SK-N-SH treated with all-trans-retinoic acid at 6 μM for 48 hours (cell line): ENCODE measurements at regions not wholly inside any gene's neighbourhood (a gene's known extent, or its start where the extent isn't known, plus 50 kb on each side); places are given as distances from the start of the nearest gene placed in this dataset.

Experiments
- ATAC-seq: fragments of 200-7000 bp; cut with Tn5 transposase; 3 replicates; pipeline ENCODE4 v1.9.1; 2020; ENCODE audit warnings: mild to moderate bottlenecking, moderate library complexity
- ARNTL ChIP-seq: fragments of 450-650 bp; formaldehyde crosslinking; IDR thresholded peaks from 2 replicates; pipeline ENCODE4 v1.5.0; 2020; ENCODE audit warnings: low read depth, mild to moderate bottlenecking, moderate library complexity, borderline replicate concordance
- BACH2 ChIP-seq: fragments of 250-450 bp; sonication (Bioruptor Pico); IDR thresholded peaks from 2 replicates; pipeline ENCODE4 v1.9.0; 2021; ENCODE audit warnings: mild to moderate bottlenecking, borderline replicate concordance
- ESRRG ChIP-seq: fragments of 250-450 bp; sonication (Bioruptor Pico); IDR thresholded peaks from 2 replicates; pipeline ENCODE4 v1.6.1; 2021; ENCODE audit warnings: mild to moderate bottlenecking
- GLIS3 ChIP-seq: fragments of 250-450 bp; sonication (Bioruptor Pico); IDR thresholded peaks from 2 replicates; pipeline ENCODE4 v1.5.0; 2020; ENCODE audit warnings: mild to moderate bottlenecking, moderate library complexity
- ISL1 ChIP-seq: fragments of 250-450 bp; sonication (Bioruptor Pico); IDR thresholded peaks from 2 replicates; pipeline ENCODE4 v2.1.2; 2022; ENCODE audit warnings: mild to moderate bottlenecking, moderate library complexity
- PATZ1 ChIP-seq: fragments of 250-450 bp; sonication (Bioruptor Pico); IDR thresholded peaks from 2 replicates; pipeline ENCODE4 v1.8.0; 2020; ENCODE audit warnings: mild to moderate bottlenecking, moderate library complexity, borderline replicate concordance
- PPARA ChIP-seq: fragments of 250-450 bp; sonication (Bioruptor Pico); IDR thresholded peaks from 2 replicates; pipeline ENCODE4 v1.5.0; 2020; ENCODE audit warnings: mild to moderate bottlenecking, borderline replicate concordance
- SNAI2 ChIP-seq: fragments of 250-450 bp; sonication (Bioruptor Pico); IDR thresholded peaks from 2 replicates; pipeline ENCODE4 v1.5.0; 2020; ENCODE audit warnings: mild to moderate bottlenecking, moderate library complexity
- TOX ChIP-seq: fragments of 250-450 bp; sonication (Bioruptor Pico); IDR thresholded peaks from 2 replicates; pipeline ENCODE4 v1.8.0; 2021; ENCODE audit warnings: mild to moderate bottlenecking, moderate library complexity, borderline replicate concordance
- ZC3H10 ChIP-seq: fragments of 250-450 bp; sonication (Bioruptor Pico); IDR thresholded peaks from 2 replicates; pipeline ENCODE4 v1.5.1; 2021; ENCODE audit warnings: mild to moderate bottlenecking, moderate library complexity
- ZFP3 ChIP-seq: fragments of 250-450 bp; sonication (Bioruptor Pico); IDR thresholded peaks from 2 replicates; pipeline ENCODE4 v1.5.0; 2020; ENCODE audit warnings: mild to moderate bottlenecking, moderate library complexity
- ZFP30 ChIP-seq: fragments of 450-650 bp; formaldehyde crosslinking; IDR thresholded peaks from 2 replicates; pipeline ENCODE4 v1.5.0; 2022; ENCODE audit warnings: mild to moderate bottlenecking, moderate library complexity
- ZNF70 ChIP-seq: fragments of 450-650 bp; formaldehyde crosslinking; IDR thresholded peaks from 2 replicates; pipeline ENCODE4 v1.5.0; 2020; ENCODE audit warnings: mild to moderate bottlenecking, moderate library complexity
- ZNF8 ChIP-seq: fragments of 450-650 bp; formaldehyde crosslinking; IDR thresholded peaks from 2 replicates; pipeline ENCODE4 v1.5.0; 2020; ENCODE audit warnings: mild to moderate bottlenecking, moderate library complexity
- TF ChIP-seq, protein P1 (sequence below): fragments of 250-450 bp; sonication (Bioruptor Pico); IDR thresholded peaks from 2 replicates; pipeline ENCODE4 v1.5.1; 2021; ENCODE audit warnings: mild to moderate bottlenecking, moderate library complexity
- TF ChIP-seq, protein P2 (sequence below): fragments of 250-450 bp; sonication (Bioruptor Pico); IDR thresholded peaks from 2 replicates; pipeline ENCODE4 v1.5.1; 2020; ENCODE audit warnings: low read depth, mild to moderate bottlenecking, moderate library complexity

DNA sequence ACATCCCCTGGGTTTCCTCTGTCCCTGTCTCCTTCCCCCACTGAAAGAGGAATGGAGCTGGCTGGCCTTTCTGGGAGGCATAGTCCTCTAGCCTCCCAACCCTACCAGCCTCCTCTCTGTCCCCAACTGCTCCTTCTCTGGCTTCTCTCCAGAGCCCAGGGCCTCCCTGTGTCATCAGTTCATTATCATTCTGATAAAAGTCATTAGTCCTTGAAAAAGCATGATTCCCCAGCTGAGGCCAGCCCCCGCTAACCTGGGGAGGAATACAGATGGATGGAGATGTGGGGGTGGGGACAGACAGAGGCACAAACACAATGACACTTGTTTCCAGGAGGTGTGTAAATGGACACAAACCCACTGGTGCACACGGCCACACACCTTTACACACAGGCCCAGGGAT is 73.6 kb upstream of the HSPA9 start:
- TF ChIP-seq SNAI2 (CRISPR knock-in tag): no peak
- TF ChIP-seq ZNF8: no peak
- TF ChIP-seq GLIS3 (CRISPR knock-in tag): no peak
- TF ChIP-seq ZNF70 (CRISPR knock-in tag): no peak
- TF ChIP-seq ZFP3: no peak
- TF ChIP-seq ISL1 (CRISPR knock-in tag): no peak
- TF ChIP-seq ARNTL (CRISPR knock-in tag): no peak
- no peak for TF ChIP-seq ZFP30 (CRISPR knock-in tag)
- TF ChIP-seq TOX: no peak
- no peak for TF ChIP-seq BACH2
- TF ChIP-seq ZC3H10 (CRISPR knock-in tag): no peak

DNA sequence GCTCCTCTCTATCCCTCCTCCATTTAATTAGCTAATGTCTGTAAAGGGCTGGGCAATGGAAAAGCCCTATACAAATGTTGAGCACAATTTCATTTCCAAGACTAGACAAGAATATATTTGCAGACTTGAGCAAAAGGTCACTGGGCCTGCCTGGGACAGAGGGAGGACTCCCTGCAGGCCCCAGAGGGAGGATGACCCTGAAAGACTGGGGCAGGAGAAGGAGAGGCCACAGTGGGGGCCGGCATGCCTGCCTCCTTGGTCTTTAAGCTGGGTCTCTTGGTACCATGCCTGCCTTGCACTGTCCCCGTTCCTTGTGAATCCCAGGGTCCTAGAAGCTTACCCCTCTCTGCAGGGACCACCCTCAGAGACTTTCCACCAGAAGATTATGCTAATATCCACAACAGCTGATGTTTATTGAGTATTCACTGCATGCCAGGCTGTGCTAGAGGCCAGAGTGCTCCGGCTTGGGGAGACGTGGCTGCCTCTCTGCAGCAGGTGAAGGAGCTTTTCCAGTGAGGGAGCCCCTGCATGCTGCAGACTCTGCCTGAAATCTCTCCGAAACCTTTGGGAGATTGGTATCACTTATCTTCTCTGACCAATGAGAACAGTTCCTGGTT is 72.7 kb upstream of the HSPA9 start:
- TF ChIP-seq SNAI2 (CRISPR knock-in tag): no peak

More for the DNA sequence above, 73.6 kb upstream of the HSPA9 start:
- ATAC-seq: no peak

DNA sequence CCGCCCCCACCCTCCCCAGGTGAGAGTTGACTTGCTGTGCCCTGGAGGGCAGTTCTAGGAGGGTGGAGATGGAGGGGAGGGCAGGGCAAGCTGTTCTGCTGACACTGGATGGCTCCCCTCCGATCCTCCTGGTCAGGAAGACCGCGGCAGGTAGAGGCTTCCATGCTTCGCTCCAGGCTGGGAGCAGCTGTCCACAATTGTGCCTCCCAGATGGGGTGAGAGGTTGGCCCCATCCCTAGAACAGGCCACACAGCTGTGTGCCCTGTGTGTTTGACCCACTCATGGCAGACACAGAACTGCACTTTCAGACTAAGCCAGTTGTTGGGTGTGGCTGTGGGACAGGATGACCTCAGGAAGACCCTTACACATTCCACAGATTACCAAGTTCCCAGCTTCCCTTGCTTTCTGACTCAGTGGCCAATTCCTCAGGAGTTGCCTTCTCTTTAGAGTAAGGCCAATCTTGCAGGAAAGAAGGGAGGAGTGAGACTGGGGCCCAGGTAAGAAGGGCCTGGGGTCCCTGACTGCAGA is 72.1 kb upstream of the HSPA9 start:
- TF ChIP-seq ESRRG (CRISPR knock-in tag) (no peak), BACH2 (no peak), SNAI2 (CRISPR knock-in tag) (no peak), PATZ1 (no peak), ISL1 (CRISPR knock-in tag) (no peak), GLIS3 (CRISPR knock-in tag) (no peak), ZFP30 (CRISPR knock-in tag) (no peak), ZFP3 (no peak)
- TF ChIP-seq, protein P1, sequence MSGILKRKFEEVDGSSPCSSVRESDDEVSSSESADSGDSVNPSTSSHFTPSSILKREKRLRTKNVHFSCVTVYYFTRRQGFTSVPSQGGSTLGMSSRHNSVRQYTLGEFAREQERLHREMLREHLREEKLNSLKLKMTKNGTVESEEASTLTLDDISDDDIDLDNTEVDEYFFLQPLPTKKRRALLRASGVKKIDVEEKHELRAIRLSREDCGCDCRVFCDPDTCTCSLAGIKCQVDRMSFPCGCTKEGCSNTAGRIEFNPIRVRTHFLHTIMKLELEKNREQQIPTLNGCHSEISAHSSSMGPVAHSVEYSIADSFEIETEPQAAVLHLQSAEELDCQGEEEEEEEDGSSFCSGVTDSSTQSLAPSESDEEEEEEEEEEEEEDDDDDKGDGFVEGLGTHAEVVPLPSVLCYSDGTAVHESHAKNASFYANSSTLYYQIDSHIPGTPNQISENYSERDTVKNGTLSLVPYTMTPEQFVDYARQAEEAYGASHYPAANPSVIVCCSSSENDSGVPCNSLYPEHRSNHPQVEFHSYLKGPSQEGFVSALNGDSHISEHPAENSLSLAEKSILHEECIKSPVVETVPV (CRISPR knock-in tag): no peak
- TF ChIP-seq, protein P2, sequence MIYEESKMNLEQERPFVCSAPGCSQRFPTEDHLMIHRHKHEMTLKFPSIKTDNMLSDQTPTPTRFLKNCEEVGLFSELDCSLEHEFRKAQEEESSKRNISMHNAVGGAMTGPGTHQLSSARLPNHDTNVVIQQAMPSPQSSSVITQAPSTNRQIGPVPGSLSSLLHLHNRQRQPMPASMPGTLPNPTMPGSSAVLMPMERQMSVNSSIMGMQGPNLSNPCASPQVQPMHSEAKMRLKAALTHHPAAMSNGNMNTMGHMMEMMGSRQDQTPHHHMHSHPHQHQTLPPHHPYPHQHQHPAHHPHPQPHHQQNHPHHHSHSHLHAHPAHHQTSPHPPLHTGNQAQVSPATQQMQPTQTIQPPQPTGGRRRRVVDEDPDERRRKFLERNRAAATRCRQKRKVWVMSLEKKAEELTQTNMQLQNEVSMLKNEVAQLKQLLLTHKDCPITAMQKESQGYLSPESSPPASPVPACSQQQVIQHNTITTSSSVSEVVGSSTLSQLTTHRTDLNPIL (CRISPR knock-in tag): no peak
- TF ChIP-seq, all 23 proteins: peak for 0

More for the DNA sequence above, 72.7 kb upstream of the HSPA9 start:
- no peak for ATAC-seq

GRCh38 chr5:138646671-138647070 is 71.5 kb upstream of the HSPA9 start:
- no peak for TF ChIP-seq TOX
- TF ChIP-seq SNAI2 (CRISPR knock-in tag): no peak
- TF ChIP-seq ZC3H10 (CRISPR knock-in tag): no peak
- no peak for TF ChIP-seq ZFP30 (CRISPR knock-in tag)
- TF ChIP-seq PATZ1: no peak
- TF ChIP-seq PPARA (CRISPR knock-in tag): no peak
- TF ChIP-seq BACH2: no peak
- TF ChIP-seq, protein P1 (CRISPR knock-in tag): no peak
- ATAC-seq: no peak

More for the DNA sequence above, 72.1 kb upstream of the HSPA9 start:
- no peak for ATAC-seq
